MG63 (cell line): ENCODE measurements at regions not wholly inside any gene's neighbourhood (a gene's known extent, or its start where the extent isn't known, plus 50 kb on each side); places are given as distances from the start of the nearest gene placed in this dataset.

Experiments used
- DNase-seq: peaks from one replicate; pipeline ENCODE4 v3.0.0-alpha.2; 2020
- H3K27me3 ChIP-seq: fragments of 250-450 bp; sonication (Bioruptor Pico); 2 replicates; pipeline ENCODE4 v1.5.1; 2020; ENCODE audit warnings: mild to moderate bottlenecking, moderate library complexity
- H3K36me3 ChIP-seq: fragments of 250-450 bp; sonication (Bioruptor Pico); 2 replicates; pipeline ENCODE4 v1.5.1; 2020; ENCODE audit warnings: mild to moderate bottlenecking, moderate library complexity
- H3K4me3 ChIP-seq: fragments of 250-450 bp; sonication (Bioruptor Pico); 2 replicates; pipeline ENCODE4 v1.5.1; 2020; ENCODE audit warnings: mild to moderate bottlenecking, moderate library complexity
- H3K9me3 ChIP-seq: fragments of 250-450 bp; sonication (Bioruptor Pico); 2 replicates; pipeline ENCODE4 v1.5.1; 2020; ENCODE audit warnings: mild to moderate bottlenecking, moderate library complexity

DNA sequence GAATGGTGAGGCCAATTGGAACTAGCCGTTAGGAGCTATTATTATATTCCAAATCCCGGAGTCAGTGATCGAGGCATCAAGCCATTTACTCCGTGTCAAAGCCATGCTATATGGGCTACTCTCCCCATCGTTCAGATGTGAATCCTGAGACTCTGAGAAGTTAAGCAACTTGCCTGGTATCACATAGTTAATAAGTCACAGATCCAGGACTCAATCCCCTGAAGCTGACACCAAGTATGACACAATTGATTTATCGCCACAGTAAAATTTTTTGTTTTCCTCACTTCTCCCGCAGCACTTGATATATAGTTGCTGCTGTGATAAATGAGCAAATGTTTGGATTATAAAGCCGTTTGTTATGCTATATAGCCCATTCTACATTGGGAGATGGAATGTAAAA lies 50.8 kb upstream of the TSHZ2 start:
- Histone ChIP-seq H3K27me3 (no peaks in the 10 kb centered on the region), H3K4me3 (no peak overlapping the region), H3K9me3 (no peaks in the 10 kb centered on the region), H3K36me3 (no peaks in the 10 kb centered on the region)
- no peak for DNase-seq

DNA sequence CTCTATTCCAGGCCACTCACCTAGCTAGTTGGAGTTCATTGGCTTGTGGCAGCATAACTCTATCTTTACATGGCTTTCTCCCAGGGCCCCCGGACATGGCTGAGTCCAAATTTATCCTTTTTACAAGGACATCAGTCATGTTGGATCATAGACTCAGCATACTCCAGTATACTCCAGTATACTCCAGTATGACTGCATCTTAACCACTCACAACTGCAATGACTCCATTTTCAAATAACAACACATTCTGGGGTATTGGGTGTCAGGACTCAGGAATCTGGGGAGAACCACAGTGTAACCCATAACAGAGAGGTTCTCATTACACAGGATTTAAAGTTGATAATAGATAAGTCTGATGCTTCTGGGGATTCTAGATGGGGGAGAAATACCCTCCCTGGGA lies 53.8 kb upstream of the TSHZ2 start:
- DNase-seq = no peak
- Histone ChIP-seq H3K4me3 (no peak overlapping the region), H3K27me3 (no peaks in the 10 kb centered on the region), H3K9me3 (peaks cover 7% of the 10 kb centered on the region), H3K36me3 (no peaks in the 10 kb centered on the region)

DNA sequence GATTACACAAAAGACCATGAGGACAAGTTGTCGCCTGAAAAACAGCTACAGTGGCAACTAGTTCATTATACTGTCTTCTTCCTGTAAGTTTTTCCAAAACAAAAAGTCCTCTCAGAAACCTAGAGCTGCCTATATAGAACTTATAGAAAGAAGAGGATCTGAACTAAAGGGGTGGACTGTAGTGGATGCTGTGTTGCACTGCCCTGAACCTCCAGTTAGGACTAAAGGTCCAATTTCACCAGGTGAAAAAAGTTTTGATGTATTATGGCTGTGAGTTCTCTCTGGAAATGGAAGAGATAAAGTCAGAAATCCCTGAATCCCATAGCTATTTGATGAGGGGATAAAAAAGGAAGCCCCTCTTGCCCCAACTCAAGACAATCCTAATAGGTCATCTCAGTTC lies 56.6 kb upstream of the TSHZ2 start:
- H3K4me3 ChIP-seq = no peak overlapping the region
- H3K9me3 ChIP-seq = peaks cover 7% of the 10 kb centered on the region
- no peak for DNase-seq
- no peaks in the 10 kb centered on the region for H3K27me3 ChIP-seq
- H3K36me3 ChIP-seq = no peaks in the 10 kb centered on the region

DNA sequence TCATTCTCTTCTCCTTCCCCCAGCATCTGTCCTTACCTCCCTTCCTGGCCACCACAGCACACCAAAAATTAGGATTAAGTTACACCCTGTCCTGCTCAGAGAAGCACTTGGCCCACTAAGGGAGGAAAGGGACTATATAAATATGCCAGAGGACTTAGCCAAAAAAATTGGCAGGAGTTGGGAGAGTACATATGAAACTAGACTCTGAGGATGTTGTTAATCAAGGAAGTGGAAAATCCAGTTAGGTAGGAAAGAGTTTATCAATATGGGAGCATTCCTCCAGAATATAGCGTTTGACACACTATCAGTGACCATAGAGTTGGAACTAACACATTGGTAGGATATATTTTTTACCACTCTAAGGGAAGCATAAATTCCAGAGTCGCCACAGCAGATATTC lies 57.3 kb upstream of the TSHZ2 start:
- peaks cover 7% of the 10 kb centered on the region for H3K9me3 ChIP-seq
- H3K4me3 ChIP-seq = no peak overlapping the region
- no peaks in the 10 kb centered on the region for H3K36me3 ChIP-seq
- H3K27me3 ChIP-seq = no peaks in the 10 kb centered on the region
- DNase-seq = no peak

DNA sequence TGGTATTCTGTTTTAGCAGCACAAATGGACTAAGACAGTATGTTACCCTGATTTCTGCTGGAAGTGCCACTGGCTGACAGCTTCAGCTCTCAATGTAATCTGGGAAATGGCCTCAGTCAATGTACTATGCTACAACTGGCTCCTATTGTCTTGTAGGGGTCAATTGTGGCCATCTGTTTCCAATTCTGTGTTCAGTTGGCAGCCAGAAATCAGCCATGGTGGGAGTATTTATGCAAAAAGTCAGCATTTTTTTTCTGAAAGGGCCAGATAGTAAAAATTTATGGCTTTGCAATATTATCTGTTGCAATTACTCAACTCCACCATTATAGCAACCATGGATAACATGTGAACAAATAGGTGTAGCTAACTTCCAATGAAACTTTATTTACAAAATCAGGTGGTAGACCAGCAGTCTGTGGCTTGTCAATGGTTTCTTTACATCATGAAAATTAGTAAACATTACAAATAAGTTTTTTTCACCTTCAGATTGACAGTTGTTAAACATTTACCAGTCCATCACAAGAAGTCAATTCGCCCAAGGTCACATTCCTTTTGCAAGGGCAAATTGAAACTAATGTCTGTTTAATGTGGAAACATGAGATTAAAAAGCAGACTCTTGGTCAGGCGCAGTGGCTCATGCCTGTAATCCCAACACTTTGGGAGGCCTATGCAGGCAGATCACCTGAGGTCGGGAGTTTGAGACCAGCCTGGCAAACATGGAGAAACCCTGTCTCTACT lies 58.3 kb upstream of the TSHZ2 start:
- no peak overlapping the region for H3K4me3 ChIP-seq
- H3K9me3 ChIP-seq = peaks cover 7% of the 10 kb centered on the region
- H3K36me3 ChIP-seq = no peaks in the 10 kb centered on the region
- no peak for DNase-seq
- no peaks in the 10 kb centered on the region for H3K27me3 ChIP-seq

DNA sequence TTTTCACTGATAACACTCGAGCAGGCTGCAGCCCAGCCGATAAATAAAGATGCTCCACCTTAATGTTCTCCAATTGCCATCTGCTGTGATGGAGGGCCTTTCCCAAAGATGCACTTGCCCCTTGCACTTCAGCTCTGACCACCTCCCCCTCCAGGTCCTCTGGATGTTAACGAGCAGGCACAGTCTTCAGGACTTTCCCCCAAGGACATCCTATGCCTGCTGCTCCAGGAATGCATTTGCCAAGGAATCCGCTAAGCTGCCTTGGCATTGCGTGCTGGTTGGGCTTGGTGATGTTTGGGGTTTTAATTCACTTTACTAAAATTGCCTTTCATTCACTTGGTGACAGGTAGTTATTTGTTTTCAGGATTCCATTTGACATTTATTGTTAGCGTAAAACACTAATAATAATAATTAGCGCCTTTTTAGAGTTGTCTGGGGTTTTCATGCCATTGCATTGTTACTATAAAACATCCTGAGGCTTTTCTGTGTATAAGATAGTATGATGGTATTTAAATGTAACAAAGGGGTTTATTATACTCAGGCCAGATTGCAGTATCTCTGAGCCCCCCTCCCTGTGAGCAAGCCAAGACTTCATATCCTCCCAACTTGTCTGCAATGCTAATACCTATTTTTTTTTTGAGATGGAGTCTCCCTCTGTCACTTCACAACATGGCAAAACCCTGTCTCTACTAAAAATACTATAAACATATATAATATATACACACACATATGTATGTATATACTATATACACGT lies 66.7 kb upstream of the TSHZ2 start:
- DNase-seq = no peak
- H3K36me3 ChIP-seq = no peaks in the 10 kb centered on the region
- no peak overlapping the region for H3K4me3 ChIP-seq

DNA sequence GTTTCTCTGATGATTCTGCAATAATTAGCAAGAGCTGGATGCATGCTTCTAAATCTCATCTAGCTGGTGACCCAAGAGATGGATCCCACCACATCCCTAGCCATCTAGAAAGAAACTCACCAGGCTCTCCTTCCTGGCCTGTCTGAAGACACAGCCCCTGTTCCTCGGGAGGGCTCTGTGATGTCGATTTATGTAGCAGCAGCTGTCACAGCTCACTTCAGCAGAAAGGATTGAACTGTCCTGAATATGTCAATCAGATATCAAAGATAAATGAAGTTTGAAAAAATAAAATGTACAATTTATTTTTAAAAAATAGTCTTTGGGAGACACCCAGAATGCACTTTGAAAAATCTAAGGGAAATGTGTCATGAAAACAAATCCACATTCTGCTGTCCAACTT lies 67.3 kb upstream of the TSHZ2 start:
- no peaks in the 10 kb centered on the region; the same call in 1 of the 2 replicates for H3K9me3 ChIP-seq
- H3K27me3 ChIP-seq = peaks cover 19% of the 10 kb centered on the region
- no peak for DNase-seq
- no peaks in the 10 kb centered on the region for H3K36me3 ChIP-seq
- no peak overlapping the region for H3K4me3 ChIP-seq

More for the DNA sequence above, 66.7 kb upstream of the TSHZ2 start:
- Histone ChIP-seq H3K9me3 (no peaks in the 10 kb centered on the region; the same call in 1 of the 2 replicates), H3K27me3 (peaks cover 19% of the 10 kb centered on the region)

DNA sequence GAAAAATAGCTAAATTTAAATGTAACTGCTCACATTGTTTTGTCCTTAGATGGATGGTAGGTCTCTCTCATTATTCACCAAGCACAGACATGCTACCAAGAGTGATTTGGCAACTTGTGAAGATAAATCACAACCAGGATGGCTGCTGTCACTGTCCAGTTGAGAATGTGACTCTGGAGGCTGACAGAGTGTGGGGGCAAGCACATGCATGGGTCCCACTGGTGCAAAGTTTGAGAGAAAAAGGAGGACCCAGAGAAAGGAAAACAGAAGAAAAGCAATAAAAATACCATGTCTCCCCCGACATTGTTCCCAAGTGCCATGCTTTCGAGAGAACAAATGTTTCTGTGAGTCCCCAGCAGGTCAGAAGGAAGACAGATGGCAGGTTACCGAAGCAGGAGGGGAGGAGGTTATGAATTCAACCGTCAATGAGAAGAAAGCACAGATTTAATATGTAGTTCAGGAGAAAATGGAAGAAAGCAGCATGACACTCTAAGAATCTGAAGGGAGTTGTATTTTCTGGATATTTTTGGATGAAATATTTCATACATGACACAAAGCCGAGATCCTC lies 73.0 kb upstream of the TSHZ2 start:
- DNase-seq = no peak
- no peak overlapping the region for H3K4me3 ChIP-seq
- no peaks in the 10 kb centered on the region; the same call in 1 of the 2 replicates for H3K9me3 ChIP-seq
- H3K27me3 ChIP-seq = peaks cover 10% of the 10 kb centered on the region
- H3K36me3 ChIP-seq = no peaks in the 10 kb centered on the region

DNA sequence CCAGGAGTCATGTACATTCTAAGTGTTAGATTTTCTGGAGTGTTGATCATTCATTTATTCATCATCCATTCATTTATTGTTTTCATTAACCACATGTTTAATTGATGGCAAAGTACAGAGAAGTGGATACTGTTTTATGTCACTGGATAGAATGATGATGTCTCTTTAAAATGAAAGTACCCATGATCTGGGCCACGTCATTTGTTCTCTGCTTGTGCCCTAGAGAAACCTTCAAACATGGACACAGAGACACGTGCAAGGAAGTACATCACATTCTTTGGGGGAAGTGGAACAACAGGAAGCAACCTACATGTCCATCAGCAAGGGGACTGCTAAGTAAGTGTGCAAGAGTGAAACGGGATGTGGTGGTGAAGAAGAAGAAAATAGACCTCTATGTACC lies 75.8 kb upstream of the TSHZ2 start:
- no peak overlapping the region for H3K4me3 ChIP-seq
- no peak for DNase-seq
- H3K27me3 ChIP-seq = no peaks in the 10 kb centered on the region
- H3K9me3 ChIP-seq = no peaks in the 10 kb centered on the region
- H3K36me3 ChIP-seq = no peaks in the 10 kb centered on the region

DNA sequence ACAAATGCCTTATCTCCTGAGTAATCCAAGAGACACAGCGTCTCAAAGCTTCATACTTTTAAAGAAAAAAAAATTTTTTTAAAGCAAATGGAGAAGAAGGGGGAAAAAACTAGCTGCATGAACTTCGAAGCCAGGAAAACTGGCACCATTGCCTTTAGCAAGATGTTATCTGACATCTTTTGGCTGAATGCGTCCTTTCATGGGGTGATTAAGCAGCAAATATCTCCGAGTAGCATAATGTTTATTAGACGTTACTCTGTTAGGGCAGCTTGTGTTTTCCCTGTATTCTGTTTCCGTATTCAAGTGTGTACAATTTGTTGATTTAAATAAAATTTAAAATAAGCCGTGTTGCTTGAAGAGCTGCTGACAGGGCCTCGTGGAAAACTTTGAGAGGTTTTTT lies 76.5 kb upstream of the TSHZ2 start:
- no peaks in the 10 kb centered on the region for H3K27me3 ChIP-seq
- H3K36me3 ChIP-seq = no peaks in the 10 kb centered on the region
- DNase-seq = no peak
- H3K4me3 ChIP-seq = no peak overlapping the region
- H3K9me3 ChIP-seq = no peaks in the 10 kb centered on the region; the same call in 1 of the 2 replicates

DNA sequence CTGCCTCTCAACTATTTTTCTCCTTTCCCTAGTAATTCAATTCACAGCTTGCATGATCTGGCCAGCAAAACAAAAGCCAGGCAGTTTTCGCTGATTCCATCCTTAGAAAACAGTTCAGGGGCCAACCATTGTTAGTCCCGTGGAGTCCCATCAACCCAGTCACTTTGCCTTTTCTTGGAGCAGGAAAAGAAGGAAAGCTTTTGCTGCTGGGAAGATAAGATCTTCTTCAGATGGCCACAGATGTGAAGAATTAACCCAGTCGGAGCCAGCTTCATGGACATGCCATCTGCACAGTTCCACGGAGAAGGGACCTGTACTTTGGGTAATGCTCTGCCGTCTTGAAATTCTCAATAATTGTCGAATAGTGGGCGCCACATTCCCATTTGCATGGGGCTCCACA lies 76.9 kb upstream of the TSHZ2 start:
- H3K27me3 ChIP-seq = no peaks in the 10 kb centered on the region
- no peak for DNase-seq
- H3K36me3 ChIP-seq = no peaks in the 10 kb centered on the region
- no peaks in the 10 kb centered on the region; the same call in 1 of the 2 replicates for H3K9me3 ChIP-seq
- H3K4me3 ChIP-seq = no peak overlapping the region

DNA sequence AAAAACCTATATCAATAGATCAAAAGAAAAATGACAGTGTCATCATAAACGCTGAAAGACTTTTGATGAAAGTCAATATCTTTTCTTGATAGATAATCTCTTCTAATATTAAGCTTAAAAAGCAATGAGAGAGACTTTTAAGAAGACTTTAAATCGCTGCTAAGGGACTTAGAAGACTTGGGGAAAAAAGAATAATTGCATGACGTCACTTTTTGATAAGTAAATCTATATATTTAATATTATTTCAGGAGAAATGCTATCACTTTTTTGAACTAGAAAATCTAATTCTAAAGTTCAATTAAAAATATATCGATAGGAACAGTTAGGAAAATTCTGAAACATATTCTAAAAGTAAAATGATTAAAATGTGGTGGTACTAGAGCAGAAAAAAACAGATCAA lies 78.7 kb upstream of the TSHZ2 start:
- no peak for DNase-seq
- no peaks in the 10 kb centered on the region; the same call in 1 of the 2 replicates for H3K9me3 ChIP-seq
- H3K36me3 ChIP-seq = no peaks in the 10 kb centered on the region
- no peak overlapping the region for H3K4me3 ChIP-seq
- no peaks in the 10 kb centered on the region for H3K27me3 ChIP-seq

DNA sequence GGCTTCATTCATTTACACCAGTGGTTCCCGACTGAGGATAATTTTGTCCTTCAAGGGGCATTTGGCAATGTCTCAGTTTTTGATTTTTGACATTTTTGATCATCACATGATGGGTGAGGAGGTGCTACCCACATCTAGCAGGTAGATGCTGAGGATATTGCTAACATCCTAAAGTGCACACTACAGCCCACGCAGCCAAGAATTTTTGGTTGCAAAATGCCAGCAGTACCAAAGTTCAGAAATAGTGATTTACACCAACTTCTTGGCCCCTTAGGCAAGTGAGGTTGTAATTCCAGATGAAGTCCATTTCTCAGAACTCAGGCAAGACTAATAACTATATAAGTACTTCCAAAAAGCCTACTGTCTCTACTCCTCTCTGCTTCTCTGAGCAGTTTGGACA lies 80.1 kb upstream of the TSHZ2 start:
- DNase-seq = no peak
- Histone ChIP-seq H3K27me3 (no peaks in the 10 kb centered on the region), H3K4me3 (no peak overlapping the region), H3K9me3 (no peaks in the 10 kb centered on the region; the same call in 1 of the 2 replicates), H3K36me3 (no peaks in the 10 kb centered on the region)

DNA sequence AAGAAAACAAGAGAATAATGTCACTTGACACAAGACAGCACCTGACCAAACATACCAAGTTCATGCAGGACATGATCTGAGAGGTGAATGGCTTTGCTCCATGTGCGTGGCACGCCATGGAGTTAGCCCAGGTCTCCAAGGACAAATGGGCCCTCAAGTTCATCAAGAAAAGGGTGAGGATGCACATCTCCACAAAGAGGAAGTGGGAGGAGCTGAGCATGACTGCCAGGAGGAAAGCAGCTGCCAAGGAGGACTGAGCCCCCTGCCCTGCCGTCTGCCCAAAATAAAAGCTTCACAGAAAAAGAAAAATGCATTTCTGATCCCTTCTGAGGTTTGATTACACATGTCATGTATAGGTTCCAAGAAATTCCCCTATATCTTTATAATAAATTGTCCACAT lies 82.0 kb upstream of the TSHZ2 start:
- DNase-seq = no peak
- Histone ChIP-seq H3K9me3 (no peaks in the 10 kb centered on the region; the same call in 1 of the 2 replicates), H3K27me3 (no peaks in the 10 kb centered on the region), H3K36me3 (no peaks in the 10 kb centered on the region), H3K4me3 (no peak overlapping the region)

DNA sequence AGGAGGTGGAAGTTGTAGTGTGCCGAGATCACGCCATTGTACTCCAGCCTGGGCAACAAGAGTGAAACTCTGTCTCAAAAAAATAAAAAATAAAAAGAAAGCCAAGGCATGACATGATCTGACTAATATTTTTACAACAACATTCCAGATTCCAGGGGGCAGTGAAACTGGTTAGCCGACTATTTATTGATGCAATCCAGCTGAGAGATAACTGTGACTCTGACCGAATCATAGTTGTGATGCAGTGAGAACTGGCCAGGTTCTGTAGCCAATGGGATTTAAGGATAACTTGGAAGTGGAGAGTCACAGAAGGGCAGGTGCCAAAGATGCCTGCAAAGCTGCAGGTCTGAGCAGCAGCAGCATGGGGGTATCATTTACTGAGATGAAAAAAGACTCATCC lies 82.9 kb upstream of the TSHZ2 start:
- no peaks in the 10 kb centered on the region for H3K27me3 ChIP-seq
- peak; percentile 30 for DNase-seq
- H3K36me3 ChIP-seq = no peaks in the 10 kb centered on the region
- H3K9me3 ChIP-seq = no peaks in the 10 kb centered on the region; the same call in 1 of the 2 replicates
- H3K4me3 ChIP-seq = no peak overlapping the region

DNA sequence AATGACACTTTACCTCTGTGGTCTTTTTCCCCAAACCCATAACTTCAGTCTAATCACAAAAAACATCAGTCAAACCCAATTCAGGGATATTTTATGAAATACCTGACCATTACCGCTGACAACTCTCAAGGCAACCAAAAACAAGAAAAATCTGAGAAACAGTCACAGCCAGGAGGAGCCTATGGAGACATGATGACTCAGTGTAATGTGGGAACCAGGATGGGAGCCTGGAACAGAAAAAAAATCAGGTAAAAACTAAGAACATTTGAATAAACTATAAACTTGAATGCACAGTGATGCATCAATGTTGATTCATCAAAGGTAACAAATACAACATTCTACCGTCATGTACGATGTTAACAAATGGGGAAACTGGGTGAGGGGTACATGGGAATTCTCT lies 84.1 kb upstream of the TSHZ2 start:
- Histone ChIP-seq H3K9me3 (no peaks in the 10 kb centered on the region; the same call in 1 of the 2 replicates), H3K4me3 (no peak overlapping the region), H3K27me3 (no peaks in the 10 kb centered on the region), H3K36me3 (no peaks in the 10 kb centered on the region)
- no peak for DNase-seq

DNA sequence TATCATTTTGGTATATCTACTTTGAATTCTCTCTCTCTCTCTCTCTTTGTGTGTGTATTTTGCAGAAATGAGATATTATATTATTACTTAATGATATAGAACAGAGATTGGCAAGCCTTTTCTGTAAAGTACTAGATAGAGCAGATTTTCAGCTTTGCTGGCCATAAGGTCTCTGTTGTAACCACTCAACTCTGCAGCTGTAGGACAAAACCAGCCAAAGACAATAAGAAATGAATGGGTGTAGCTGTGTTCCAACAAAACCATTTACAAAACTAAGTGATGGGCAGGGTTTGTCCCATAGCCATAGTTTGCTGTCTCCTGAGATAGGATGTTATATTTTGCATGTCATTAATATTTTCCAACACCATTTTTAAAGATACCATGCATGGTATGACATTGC lies 91.2 kb upstream of the TSHZ2 start:
- DNase-seq = no peak

More for the DNA sequence above, 91.2 kb upstream of the TSHZ2 start:
- no peaks in the 10 kb centered on the region for H3K27me3 ChIP-seq
- no peaks in the 10 kb centered on the region for H3K9me3 ChIP-seq
- no peak overlapping the region for H3K4me3 ChIP-seq
- H3K36me3 ChIP-seq = no peaks in the 10 kb centered on the region
